GM19351 (cell line): ENCODE measurements at regions not wholly inside any gene's neighbourhood (a gene's known extent, or its start where the extent isn't known, plus 50 kb on each side); places are given as distances from the start of the nearest gene placed in this dataset.
A peak's percentile ranks its signal among the peaks of the same experiment; 100 is the strongest.

Experiments used
- ATAC-seq: cut with Tn5 transposase; IDR thresholded peaks from one replicate; pipeline ENCODE4 v1.9.1; 2021; ENCODE audit warnings: mild to moderate bottlenecking, moderate library complexity; ENCODE audit not compliant: unreplicated experiment

- no peak for ATAC-seq
Observed at GRCh38 chr6:15960740-15961634, 167.9 kb upstream of the MYLIP start.

- ATAC-seq: no peak
Observed at GRCh38 chr6:15957655-15958169, 171.2 kb upstream of the MYLIP start.

GRCh38 chr6:15956205-15957106 is 172.4 kb upstream of the MYLIP start:
- no peak for ATAC-seq

- ATAC-seq: no peak
Observed at GRCh38 chr6:15955484-15955883, 173.4 kb upstream of the MYLIP start.

GRCh38 chr6:15953152-15953880 is 175.6 kb upstream of the MYLIP start:
- ATAC-seq: no peak

- no peak for ATAC-seq
Observed at GRCh38 chr6:15952231-15953151, 176.4 kb upstream of the MYLIP start.

GRCh38 chr6:15950962-15951569 is 177.8 kb upstream of the MYLIP start:
- ATAC-seq: no peak

- no peak for ATAC-seq
Observed at GRCh38 chr6:15949982-15950381, 178.9 kb upstream of the MYLIP start.

- no peak for ATAC-seq
Observed at GRCh38 chr6:15948930-15949900, 179.7 kb upstream of the MYLIP start.

- no peak for ATAC-seq
Observed at GRCh38 chr6:15947923-15948322, 181.0 kb upstream of the MYLIP start.

- ATAC-seq: no peak
Observed at GRCh38 chr6:15947436-15947835, 181.4 kb upstream of the MYLIP start.

GRCh38 chr6:15946701-15947385 is 182.0 kb upstream of the MYLIP start:
- ATAC-seq: no peak

- no peak for ATAC-seq
Observed at GRCh38 chr6:15945593-15946159, 183.2 kb upstream of the MYLIP start.

- ATAC-seq: no peak
Observed at GRCh38 chr6:15943423-15943822, 185.5 kb upstream of the MYLIP start.

GRCh38 chr6:15941168-15941567 is 187.7 kb upstream of the MYLIP start:
- peak; percentile 55 for ATAC-seq

GRCh38 chr6:15938107-15938506 is 190.8 kb upstream of the MYLIP start:
- ATAC-seq: no peak

- no peak for ATAC-seq
Observed at GRCh38 chr6:15937602-15938001, 191.3 kb upstream of the MYLIP start.
